ENCODE measurements at regions not wholly inside any gene's neighbourhood (a gene's known extent, or its start where the extent isn't known, plus 50 kb on each side); places are given as distances from the start of the nearest gene placed in this dataset.

DNA sequence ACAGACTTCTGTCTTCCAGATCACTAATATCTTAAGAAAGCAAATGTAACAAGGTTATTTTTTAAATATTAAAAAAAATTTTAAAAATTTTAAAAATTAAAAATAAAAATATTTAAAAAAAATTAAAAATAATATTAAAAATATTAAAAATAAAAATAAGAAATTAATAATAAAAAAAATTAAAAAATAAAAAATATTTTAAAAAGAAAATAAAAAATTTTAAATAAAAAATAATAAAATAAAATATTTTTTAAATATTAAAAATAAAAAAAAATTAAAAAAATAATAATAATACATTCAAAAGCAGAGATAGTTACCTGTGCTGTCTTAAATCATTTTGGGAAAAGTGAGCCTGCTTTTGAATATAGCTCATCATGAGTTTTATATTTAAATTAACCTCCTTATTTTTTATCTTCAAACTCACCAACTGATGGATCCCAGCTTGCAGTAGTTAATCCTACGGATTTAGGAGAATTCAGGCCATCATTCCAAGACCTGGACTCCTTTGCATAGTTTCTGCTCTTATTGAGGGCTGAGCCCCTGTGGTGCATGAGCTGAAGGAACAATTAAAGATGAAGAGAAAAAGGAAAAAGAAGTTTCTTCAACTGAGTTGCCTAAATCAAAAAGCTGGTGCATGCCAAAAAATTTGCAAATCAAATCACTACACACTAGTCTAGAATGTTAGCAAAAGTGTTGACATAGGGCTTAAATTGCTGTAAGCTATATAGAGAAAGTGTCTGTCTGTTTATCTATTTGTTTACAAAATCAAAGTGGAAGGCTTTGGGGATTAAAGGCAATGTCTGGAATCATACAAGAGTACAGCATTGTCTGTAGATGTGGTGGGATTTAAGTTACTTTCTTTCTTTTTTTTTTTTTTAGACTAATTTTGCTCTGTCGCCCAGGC lies 50.5 kb upstream of the ZNF438 start:
- no peak overlapping the region for H3K4me3 ChIP-seq
- no peaks in the 10 kb centered on the region for H3K36me3 ChIP-seq
- no peaks in the 10 kb centered on the region for H3K27me3 ChIP-seq
- no peaks in the 10 kb centered on the region for H3K9me3 ChIP-seq
- no peak for DNase-seq

DNA sequence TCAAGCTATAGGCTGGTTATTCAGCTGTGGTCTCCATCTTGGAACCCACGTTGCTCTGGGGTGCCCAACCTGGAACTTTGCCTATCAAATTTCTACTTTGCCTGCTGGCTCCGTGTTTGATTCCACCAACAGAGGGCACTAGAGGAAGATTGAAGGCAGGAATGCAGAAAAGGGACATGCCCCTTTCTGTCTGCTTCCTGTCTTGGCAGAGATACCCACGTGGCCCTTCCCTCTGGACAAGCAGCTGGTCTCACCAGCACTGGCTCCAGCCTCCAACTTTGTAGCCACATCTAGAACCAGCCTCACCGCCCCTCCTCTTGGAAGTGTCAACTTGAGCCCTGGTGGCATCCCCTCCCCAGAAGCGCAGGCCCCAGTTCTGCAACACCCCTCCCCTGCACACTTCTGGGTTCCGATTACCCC lies 52.1 kb upstream of the ZNF438 start:
- Histone ChIP-seq H3K27me3 (no peaks in the 10 kb centered on the region), H3K9me3 (no peaks in the 10 kb centered on the region), H3K36me3 (no peaks in the 10 kb centered on the region), H3K4me3 (no peak overlapping the region)
- peak; percentile 57 for DNase-seq

DNA sequence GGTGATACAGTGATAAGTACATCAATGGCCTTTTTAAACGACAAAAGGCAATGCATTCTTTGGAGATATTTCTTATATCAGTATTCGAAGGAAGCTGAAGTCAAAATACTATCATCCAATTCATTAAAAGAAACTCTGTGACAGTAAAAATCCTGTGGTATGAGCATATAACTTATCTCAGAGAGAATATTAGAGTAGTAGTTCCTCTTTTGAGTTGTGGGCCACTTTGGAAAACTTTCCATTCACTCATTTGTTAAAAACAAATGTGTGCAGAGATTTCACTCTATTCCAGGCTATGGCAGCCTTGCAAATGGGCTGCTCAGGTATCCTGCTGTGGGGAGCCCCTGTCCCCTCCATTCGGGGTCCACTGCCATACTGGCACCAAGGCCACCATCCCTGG lies 55.3 kb upstream of the ZNF438 start:
- Histone ChIP-seq H3K27me3 (no peaks in the 10 kb centered on the region), H3K9me3 (no peaks in the 10 kb centered on the region), H3K36me3 (no peaks in the 10 kb centered on the region), H3K4me3 (no peak overlapping the region)
- no peak for DNase-seq

DNA sequence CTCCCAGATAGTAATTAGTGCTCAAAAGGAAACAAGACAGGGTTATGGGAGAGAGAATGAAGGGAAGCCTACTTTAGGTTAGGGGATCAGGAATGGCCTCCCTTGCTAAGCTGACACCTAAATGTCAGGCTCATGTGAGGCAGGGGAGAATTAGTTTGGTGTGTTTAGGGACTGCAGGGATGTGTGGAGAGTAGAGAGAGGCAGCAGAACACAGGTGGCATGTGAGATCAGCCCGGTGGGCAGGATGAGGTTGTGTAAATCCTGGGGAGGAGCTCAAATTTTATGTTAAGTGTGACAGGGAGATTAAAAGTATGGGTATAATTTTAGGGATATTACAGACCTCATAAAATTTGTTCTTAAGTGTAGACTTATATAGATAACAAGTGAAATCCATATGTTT lies 56.2 kb upstream of the ZNF438 start:
- DNase-seq, result no peak
- no peaks in the 10 kb centered on the region for H3K9me3 ChIP-seq
- H3K4me3 ChIP-seq, result no peak overlapping the region
- H3K36me3 ChIP-seq, result no peaks in the 10 kb centered on the region
- H3K27me3 ChIP-seq, result no peaks in the 10 kb centered on the region

DNA sequence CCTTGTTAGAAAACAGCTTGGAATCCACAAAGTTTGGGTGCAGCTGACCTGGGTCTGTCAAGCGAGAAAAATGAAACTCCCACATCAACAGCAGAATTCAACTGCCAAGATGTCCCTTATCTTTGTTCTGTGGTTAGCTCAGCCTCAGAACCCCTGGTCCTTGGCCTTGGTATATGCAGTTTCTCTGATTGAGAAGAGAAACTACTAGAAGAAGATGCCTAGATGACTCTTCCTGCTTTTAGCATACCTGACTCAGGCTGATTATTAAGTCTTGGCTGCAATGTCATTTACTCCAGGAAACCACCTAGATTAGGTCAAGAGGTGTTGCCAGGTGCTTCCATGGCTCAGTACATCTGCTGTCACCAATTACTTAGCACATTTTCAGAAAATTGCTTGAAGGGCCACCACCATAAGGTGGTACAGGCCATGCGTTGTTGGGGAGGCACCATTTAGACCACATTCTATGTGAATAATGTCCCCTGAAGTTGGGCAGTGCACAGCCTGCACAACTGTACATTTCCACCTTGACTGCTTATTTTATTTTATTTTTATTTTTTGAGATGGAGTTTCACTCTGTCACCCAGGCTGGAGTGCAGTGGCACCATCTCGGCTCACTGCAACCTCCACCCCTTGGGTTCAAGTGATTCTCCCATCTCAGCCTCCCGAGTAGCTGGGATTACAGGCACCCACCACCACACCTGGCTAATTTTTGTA lies 59.4 kb upstream of the ZNF438 start:
- Histone ChIP-seq H3K27me3 (no peaks in the 10 kb centered on the region), H3K9me3 (no peaks in the 10 kb centered on the region)
- DNase-seq, result no peak

GRCh38 chr10:31095677-31096560 lies 64.3 kb upstream of the ZNF438 start:
- H3K4me3 ChIP-seq, result no peak overlapping the region
- no peaks in the 10 kb centered on the region for H3K36me3 ChIP-seq
- H3K9me3 ChIP-seq, result no peaks in the 10 kb centered on the region
- H3K27me3 ChIP-seq, result no peaks in the 10 kb centered on the region
- no peak for DNase-seq

More for the DNA sequence above, 59.4 kb upstream of the ZNF438 start:
- Histone ChIP-seq H3K36me3 (no peaks in the 10 kb centered on the region), H3K4me3 (no peak overlapping the region)

- H3K4me3 ChIP-seq, result no peak overlapping the region
These were observed 66.4 kb upstream of the ZNF438 start for GRCh38 chr10:31098046-31098445.

GRCh38 chr10:31099094-31099493 lies 67.4 kb upstream of the ZNF438 start:
- no peak for DNase-seq
- H3K36me3 ChIP-seq, result no peaks in the 10 kb centered on the region
- H3K27me3 ChIP-seq, result no peaks in the 10 kb centered on the region
- H3K9me3 ChIP-seq, result no peaks in the 10 kb centered on the region
- H3K4me3 ChIP-seq, result no peak overlapping the region

More at GRCh38 chr10:31098046-31098445, 66.4 kb upstream of the ZNF438 start:
- no peaks in the 10 kb centered on the region for H3K9me3 ChIP-seq
- H3K27me3 ChIP-seq, result no peaks in the 10 kb centered on the region
- no peaks in the 10 kb centered on the region for H3K36me3 ChIP-seq
- DNase-seq, result no peak

GRCh38 chr10:31099664-31100063 lies 68.0 kb upstream of the ZNF438 start:
- H3K4me3 ChIP-seq, result no peak overlapping the region
- H3K36me3 ChIP-seq, result no peaks in the 10 kb centered on the region
- H3K27me3 ChIP-seq, result no peaks in the 10 kb centered on the region
- DNase-seq, result peak; percentile 9
- no peaks in the 10 kb centered on the region for H3K9me3 ChIP-seq

- Histone ChIP-seq H3K27me3 (no peaks in the 10 kb centered on the region), H3K36me3 (no peaks in the 10 kb centered on the region), H3K9me3 (no peaks in the 10 kb centered on the region), H3K4me3 (no peak overlapping the region)
- no peak for DNase-seq
These were observed 68.5 kb upstream of the ZNF438 start for GRCh38 chr10:31100115-31100601.

- H3K36me3 ChIP-seq, result no peaks in the 10 kb centered on the region
- DNase-seq, result no peak
- H3K9me3 ChIP-seq, result no peaks in the 10 kb centered on the region
- H3K4me3 ChIP-seq, result no peak overlapping the region
- H3K27me3 ChIP-seq, result no peaks in the 10 kb centered on the region
These were observed 69.0 kb upstream of the ZNF438 start for GRCh38 chr10:31100662-31101061.

GRCh38 chr10:31101123-31101522 lies 69.5 kb upstream of the ZNF438 start:
- peak; percentile 65 for DNase-seq
- H3K27me3 ChIP-seq, result no peaks in the 10 kb centered on the region
- no peak overlapping the region for H3K4me3 ChIP-seq
- no peaks in the 10 kb centered on the region for H3K36me3 ChIP-seq
- H3K9me3 ChIP-seq, result no peaks in the 10 kb centered on the region

DNA sequence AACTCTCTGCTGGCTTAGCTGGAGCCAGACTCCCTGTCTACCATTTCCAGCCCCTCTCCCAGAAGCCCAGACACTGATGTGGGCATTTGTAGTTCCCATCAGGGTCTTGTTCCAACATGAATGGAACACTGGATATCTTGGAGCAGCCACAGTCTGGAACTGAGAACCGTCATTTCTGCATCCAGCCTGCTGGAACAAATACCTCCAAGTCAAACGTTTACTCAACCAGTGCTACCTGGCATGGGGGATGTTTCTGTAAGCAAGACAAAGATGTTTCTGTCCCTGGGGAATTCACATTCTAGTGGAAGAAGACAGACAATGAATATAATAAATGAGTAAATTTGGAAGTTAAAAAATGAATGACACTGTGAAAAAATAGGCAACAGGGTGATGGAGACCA lies 70.8 kb upstream of the ZNF438 start:
- no peak for DNase-seq
- Histone ChIP-seq H3K9me3 (no peaks in the 10 kb centered on the region), H3K27me3 (no peaks in the 10 kb centered on the region), H3K4me3 (no peak overlapping the region), H3K36me3 (no peaks in the 10 kb centered on the region)

DNA sequence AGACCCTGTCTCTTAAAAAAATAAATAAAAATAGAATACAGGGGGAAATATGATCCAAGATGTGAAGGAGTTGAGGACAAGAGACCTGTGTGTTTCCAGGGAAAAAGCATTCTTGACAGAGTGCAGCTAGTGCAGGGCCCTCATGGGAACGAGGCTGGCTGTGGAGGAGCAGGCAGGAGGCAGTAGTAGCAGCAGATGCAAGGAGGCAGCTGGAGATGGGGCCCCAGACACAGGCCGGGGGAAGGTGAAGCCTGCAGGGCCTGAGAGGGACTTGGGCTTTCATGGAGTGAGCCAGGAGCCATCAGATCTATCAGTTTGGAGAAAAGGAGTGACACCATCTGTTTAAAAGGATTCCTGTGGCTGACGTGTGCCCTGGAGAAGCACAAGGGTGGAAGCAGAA lies 71.4 kb upstream of the ZNF438 start:
- Histone ChIP-seq H3K9me3 (no peaks in the 10 kb centered on the region), H3K36me3 (no peaks in the 10 kb centered on the region), H3K27me3 (no peaks in the 10 kb centered on the region), H3K4me3 (no peak overlapping the region)
- no peak for DNase-seq

DNA sequence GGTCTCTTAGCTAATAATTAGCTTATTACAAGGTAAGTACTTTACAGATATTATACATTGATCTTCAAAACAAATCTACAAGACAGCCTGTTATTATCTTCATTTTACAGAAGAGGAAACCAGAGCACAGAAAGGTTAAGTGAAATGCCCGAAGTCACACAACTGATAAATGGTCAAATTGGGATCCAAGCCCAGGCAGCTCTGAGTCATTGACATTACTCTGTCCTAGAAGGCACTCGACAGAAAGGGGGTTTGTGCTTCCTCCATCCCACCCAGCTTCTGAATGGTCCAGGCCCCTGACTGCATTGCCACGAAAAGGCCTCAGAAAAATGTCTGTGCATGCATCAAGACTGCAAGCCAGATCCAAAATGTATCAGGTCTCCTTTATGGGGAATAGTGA lies 81.3 kb upstream of the ZNF438 start:
- H3K9me3 ChIP-seq, result 0 out of 2 replicates have a peak, but pooled peaks cover 7% of the 10 kb centered on the region
- no peaks in the 10 kb centered on the region for H3K27me3 ChIP-seq
- DNase-seq, result no peak
- no peak overlapping the region for H3K4me3 ChIP-seq
- H3K36me3 ChIP-seq, result no peaks in the 10 kb centered on the region

DNA sequence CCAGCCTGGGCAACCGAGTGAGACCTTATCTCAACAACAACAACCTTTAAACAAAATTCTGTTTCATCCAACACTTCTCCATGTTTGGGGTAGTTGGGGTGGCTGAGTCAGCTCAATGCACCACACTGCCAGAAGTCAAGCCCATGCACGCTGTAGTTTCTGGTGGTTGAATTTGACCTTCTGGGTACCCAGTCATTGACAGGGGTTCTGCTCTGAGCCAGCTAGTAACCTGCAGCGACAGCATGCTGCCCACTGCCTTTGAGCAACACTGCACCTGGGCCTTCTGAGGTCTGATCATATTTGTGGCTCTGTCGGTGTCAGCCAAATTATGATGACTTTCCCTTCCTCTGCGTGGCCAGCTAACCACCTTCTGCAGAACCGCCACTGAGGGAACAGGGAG lies 84.6 kb upstream of the ZNF438 start:
- Histone ChIP-seq H3K4me3 (no peak overlapping the region), H3K27me3 (no peaks in the 10 kb centered on the region), H3K9me3 (peaks cover 7% of the 10 kb centered on the region; the same call in 1 of the 2 replicates), H3K36me3 (no peaks in the 10 kb centered on the region)
- no peak for DNase-seq

DNA sequence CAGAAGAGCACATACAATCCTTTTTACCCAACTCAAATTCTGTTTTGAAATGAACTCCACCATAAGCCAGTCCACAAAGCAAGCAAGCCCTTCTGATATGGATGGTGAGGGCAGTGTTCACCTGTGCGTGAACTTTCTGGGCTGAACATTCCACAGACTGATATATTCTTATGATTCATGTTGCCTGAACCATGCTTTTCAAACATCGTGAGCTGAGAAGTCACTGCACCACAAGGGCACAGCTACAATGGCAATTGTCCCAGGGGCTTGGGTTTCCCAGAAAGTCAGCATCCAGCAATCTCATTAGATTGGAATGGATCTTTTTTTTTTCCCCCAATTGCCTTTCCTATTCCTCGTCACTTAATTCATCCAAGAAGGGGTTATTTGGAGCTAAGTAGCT lies 86.9 kb upstream of the ZNF438 start:
- Histone ChIP-seq H3K4me3 (no peak overlapping the region), H3K27me3 (no peaks in the 10 kb centered on the region), H3K9me3 (no peaks in the 10 kb centered on the region; the same call in 1 of the 2 replicates), H3K36me3 (no peaks in the 10 kb centered on the region)
- no peak for DNase-seq

Measured in MG63 (cell line).